Suprapubic skin (tissue), 4 donors: ENCODE measurements at regions not wholly inside any gene's neighbourhood (a gene's known extent, or its start where the extent isn't known, plus 50 kb on each side); places are given as distances from the start of the nearest gene placed in this dataset.

ENCODE experiments used
- DNase-seq, 2 donors: peaks; one replicate each; pipeline ENCODE4 v3.0.0-alpha.2; 2019; ENCODE audit warnings: low spot score in 2 of 2
- H3K27ac ChIP-seq: fragments of 200-600 bp; sonication (generic); one replicate; pipeline ENCODE4 v1.5.1; 2019
- H3K27me3 ChIP-seq: fragments of 200-600 bp; sonication (generic); one replicate; pipeline ENCODE4 v1.5.1; 2019
- H3K36me3 ChIP-seq: fragments of 200-600 bp; sonication (generic); one replicate; pipeline ENCODE4 v1.5.1; 2019
- H3K4me1 ChIP-seq: fragments of 200-600 bp; sonication (generic); one replicate; pipeline ENCODE4 v1.5.1; 2019
- H3K4me3 ChIP-seq: fragments of 200-600 bp; sonication (generic); one replicate; pipeline ENCODE4 v1.5.1; 2019; ENCODE audit warnings: mild to moderate bottlenecking
- H3K9me3 ChIP-seq: fragments of 200-600 bp; sonication (generic); one replicate; pipeline ENCODE4 v1.5.1; 2019
- EP300 ChIP-seq: sonication (generic); formaldehyde crosslinking; IDR thresholded peaks from one replicate; pipeline ENCODE4 v1.6.1; 2017; ENCODE audit warnings: antibody characterized with exemption
- POLR2A ChIP-seq, 2 donors: fragments of 450-650 bp; IDR thresholded peaks; one replicate each; pipeline ENCODE4 v1.6.1; 2017; ENCODE audit warnings: antibody characterized with exemption in 2 of 2, mild to moderate bottlenecking in 2 of 2, moderate library complexity in 2 of 2
- POLR2AphosphoS5 ChIP-seq, 3 donors: sonication (generic); formaldehyde crosslinking; IDR thresholded peaks; one replicate each; pipeline ENCODE4 v1.6.1; 2017; ENCODE audit warnings: antibody characterized with exemption in 3 of 3
- WGBS: methylation state at CpG from one replicate; pipeline ENCODE4 v1.1.5; 2018; 5-methylcytosine and 5-hydroxymethylcytosine counted together
- TF ChIP-seq, protein P1 (sequence below), 2 donors: fragments of 200-600 bp in 1 of 2; fragments of 450-650 bp in 1 of 2; sonication (generic) in 1 of 2; IDR thresholded peaks; one replicate each; pipeline ENCODE4 v1.5.1; 2016 to 2019; ENCODE audit warnings: antibody characterized with exemption in 2 of 2, mild to moderate bottlenecking in 1 of 2, moderate library complexity in 1 of 2

DNA sequence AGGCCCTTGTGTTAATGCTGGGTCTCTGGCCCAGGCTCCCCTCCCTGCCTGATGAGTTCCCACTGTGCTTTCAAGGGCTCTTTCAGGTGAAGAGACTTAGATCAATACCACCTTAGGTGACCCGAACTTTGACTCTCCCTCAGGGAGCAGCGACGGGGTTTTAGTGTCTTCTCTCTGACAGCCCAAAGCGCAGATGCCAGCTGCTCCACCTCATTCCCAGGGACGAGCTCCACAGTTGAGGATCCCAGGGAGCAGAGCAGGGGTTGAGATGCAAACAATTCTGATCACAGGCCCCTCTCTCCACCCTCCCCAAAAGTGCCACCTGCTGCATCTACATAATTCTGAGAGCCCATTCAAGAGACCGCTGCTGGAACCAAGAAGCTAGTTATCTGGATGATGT, 265.1 kb downstream of the TJP1 start:
- TF ChIP-seq, protein P1, sequence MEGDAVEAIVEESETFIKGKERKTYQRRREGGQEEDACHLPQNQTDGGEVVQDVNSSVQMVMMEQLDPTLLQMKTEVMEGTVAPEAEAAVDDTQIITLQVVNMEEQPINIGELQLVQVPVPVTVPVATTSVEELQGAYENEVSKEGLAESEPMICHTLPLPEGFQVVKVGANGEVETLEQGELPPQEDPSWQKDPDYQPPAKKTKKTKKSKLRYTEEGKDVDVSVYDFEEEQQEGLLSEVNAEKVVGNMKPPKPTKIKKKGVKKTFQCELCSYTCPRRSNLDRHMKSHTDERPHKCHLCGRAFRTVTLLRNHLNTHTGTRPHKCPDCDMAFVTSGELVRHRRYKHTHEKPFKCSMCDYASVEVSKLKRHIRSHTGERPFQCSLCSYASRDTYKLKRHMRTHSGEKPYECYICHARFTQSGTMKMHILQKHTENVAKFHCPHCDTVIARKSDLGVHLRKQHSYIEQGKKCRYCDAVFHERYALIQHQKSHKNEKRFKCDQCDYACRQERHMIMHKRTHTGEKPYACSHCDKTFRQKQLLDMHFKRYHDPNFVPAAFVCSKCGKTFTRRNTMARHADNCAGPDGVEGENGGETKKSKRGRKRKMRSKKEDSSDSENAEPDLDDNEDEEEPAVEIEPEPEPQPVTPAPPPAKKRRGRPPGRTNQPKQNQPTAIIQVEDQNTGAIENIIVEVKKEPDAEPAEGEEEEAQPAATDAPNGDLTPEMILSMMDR (IDR thresholded peaks at IDR 0.05) = no peak
- no peak for TF ChIP-seq EP300
- TF ChIP-seq POLR2A (IDR thresholded peaks at IDR 0.05) = no peak
- no peak for TF ChIP-seq POLR2AphosphoS5 (IDR thresholded peaks at IDR 0.05)
- WGBS = 74% methylated on average over 6 of the region's 6 CpGs
- DNase-seq = no peak
- Histone ChIP-seq H3K27ac (no peak overlapping the region), H3K4me3 (no peak overlapping the region), H3K36me3 (no peaks in the 10 kb centered on the region), H3K9me3 (no peaks in the 10 kb centered on the region), H3K4me1 (no peaks in the 10 kb centered on the region), H3K27me3 (peaks cover 4% of the 10 kb centered on the region)

DNA sequence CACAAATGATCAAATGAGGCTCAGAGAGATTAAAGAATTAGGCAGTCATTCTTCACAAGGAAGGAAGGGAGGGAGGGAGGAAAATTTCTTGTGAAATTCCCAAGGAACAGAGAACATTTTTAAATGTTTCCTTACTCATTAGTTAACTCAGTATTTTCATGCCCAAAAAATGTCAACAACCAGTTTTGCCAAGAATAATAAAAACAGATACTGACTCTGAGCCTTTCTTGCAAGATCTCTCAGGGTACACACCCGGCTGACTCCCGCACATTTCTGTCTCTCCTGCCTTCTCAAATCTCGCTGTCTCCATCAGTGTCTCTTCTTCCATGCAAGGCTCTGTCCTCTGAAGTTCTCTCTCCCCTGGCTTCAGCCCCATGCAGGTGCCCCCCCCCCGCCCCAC, 265.9 kb downstream of the TJP1 start:
- DNase-seq = no peak

DNA sequence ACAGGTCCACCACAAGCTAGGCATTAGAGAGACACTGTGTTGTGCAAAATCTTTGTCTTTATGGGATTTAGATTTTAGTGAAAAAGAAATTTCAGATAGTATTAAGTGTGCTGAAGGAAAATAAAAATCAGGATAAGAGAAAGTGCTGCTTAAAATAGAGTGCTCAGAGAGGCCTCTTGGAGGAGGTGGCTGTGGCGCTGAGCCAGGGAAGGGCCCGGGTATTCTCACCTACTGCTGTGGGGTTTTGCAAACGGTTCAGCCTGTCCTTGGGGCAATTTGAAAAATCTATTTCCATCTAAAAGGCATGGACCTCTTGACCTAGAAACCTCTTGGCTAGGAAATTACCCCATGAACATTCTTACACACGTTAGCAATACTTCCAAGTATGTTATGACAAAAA, 267.7 kb downstream of the TJP1 start:
- Histone ChIP-seq H3K27me3 (peaks cover 4% of the 10 kb centered on the region), H3K9me3 (no peaks in the 10 kb centered on the region), H3K36me3 (no peaks in the 10 kb centered on the region), H3K4me3 (no peak overlapping the region), H3K27ac (no peak overlapping the region), H3K4me1 (no peaks in the 10 kb centered on the region)
- WGBS = 37% methylated on average over 4 of the region's 4 CpGs
- no peak for TF ChIP-seq POLR2AphosphoS5 (IDR thresholded peaks at IDR 0.05)
- TF ChIP-seq EP300 = no peak
- no peak for TF ChIP-seq POLR2A (IDR thresholded peaks at IDR 0.05)
- TF ChIP-seq, protein P1 (IDR thresholded peaks at IDR 0.05) = no peak
- no peak for DNase-seq

More for the DNA sequence above, 265.9 kb downstream of the TJP1 start:
- no peak for TF ChIP-seq POLR2A (IDR thresholded peaks at IDR 0.05)
- TF ChIP-seq, protein P1 (IDR thresholded peaks at IDR 0.05) = no peak
- no peak for TF ChIP-seq EP300
- no peak for TF ChIP-seq POLR2AphosphoS5 (IDR thresholded peaks at IDR 0.05)
- no peak overlapping the region for H3K27ac ChIP-seq
- WGBS = 41% methylated on average over 4 of the region's 4 CpGs
- H3K4me1 ChIP-seq = no peaks in the 10 kb centered on the region
- H3K27me3 ChIP-seq = peaks cover 4% of the 10 kb centered on the region
- H3K9me3 ChIP-seq = no peaks in the 10 kb centered on the region
- H3K36me3 ChIP-seq = no peaks in the 10 kb centered on the region
- no peak overlapping the region for H3K4me3 ChIP-seq

DNA sequence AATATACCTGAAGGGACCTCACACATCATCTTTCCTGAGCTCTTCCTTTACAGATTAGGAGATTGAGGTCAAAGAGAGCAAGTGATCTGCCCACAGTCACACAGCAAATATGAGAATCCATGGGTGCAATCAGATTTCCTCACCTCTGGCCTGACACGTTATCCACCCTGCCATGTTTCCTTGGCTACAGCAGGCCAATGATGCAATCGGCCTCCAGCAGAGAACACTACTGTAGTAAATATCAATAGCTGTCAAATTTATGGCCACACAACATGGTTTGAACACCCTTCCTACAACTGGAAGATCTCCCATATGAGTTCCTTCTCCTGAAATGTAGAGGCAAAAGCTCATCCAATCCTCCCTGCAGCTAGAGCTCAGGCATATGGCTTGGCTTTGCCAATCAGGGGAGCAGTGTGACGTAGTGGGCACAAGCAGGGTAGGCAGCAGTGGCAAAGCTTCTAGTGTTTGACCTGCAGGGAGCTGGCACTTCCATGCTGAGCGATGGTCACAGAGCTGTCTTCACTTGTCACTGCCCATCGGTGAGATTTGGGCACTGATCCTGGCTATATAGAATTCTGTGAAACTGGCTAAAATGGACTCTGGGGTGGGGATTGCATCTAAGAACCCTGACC, 271.3 kb downstream of the TJP1 start:
- DNase-seq = no peak
- Histone ChIP-seq H3K27me3 (no peaks in the 10 kb centered on the region), H3K9me3 (peaks cover 11% of the 10 kb centered on the region), H3K27ac (no peak overlapping the region), H3K36me3 (no peaks in the 10 kb centered on the region), H3K4me3 (no peak overlapping the region), H3K4me1 (no peaks in the 10 kb centered on the region)
- 74% methylated on average over 5 of the region's 5 CpGs for WGBS
- no peak for TF ChIP-seq POLR2A (IDR thresholded peaks at IDR 0.05)
- no peak for TF ChIP-seq EP300
- TF ChIP-seq, protein P1 (IDR thresholded peaks at IDR 0.05) = no peak
- no peak for TF ChIP-seq POLR2AphosphoS5 (IDR thresholded peaks at IDR 0.05)

DNA sequence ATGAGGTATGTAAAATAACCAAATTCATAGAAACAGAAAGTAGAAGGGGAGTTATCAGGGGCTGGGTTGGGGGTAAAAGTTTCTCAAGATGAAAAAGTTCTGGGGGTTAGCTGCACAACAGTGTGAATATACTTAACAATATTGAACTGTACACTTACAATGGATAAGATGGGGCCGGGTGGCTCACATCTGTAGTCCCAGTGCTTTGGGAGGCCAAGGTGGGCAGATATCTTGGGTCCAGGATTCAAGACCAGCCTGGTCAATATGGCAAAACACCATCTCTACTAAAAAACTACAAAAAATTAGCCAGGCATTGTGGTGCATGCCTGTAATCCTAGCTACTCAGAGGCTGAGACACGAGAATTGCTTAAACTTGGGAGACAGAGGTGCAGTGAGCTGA, 274.3 kb downstream of the TJP1 start:
- no peaks in the 10 kb centered on the region for H3K27me3 ChIP-seq
- no peaks in the 10 kb centered on the region for H3K36me3 ChIP-seq
- H3K4me3 ChIP-seq = no peak overlapping the region
- 67% methylated on average over 2 of the region's 2 CpGs for WGBS
- H3K4me1 ChIP-seq = no peaks in the 10 kb centered on the region
- H3K27ac ChIP-seq = no peak overlapping the region
- DNase-seq = no peak
- peaks cover 11% of the 10 kb centered on the region for H3K9me3 ChIP-seq
- no peak for TF ChIP-seq EP300
- no peak for TF ChIP-seq POLR2A (IDR thresholded peaks at IDR 0.05)
- no peak for TF ChIP-seq POLR2AphosphoS5 (IDR thresholded peaks at IDR 0.05)
- TF ChIP-seq, protein P1 (IDR thresholded peaks at IDR 0.05) = no peak
